CD4-positive, alpha-beta T cell (primary cell): ENCODE measurements at regions not wholly inside any gene's neighbourhood (a gene's known extent, or its start where the extent isn't known, plus 50 kb on each side); places are given as distances from the start of the nearest gene placed in this dataset.

Experiments used
- ATAC-seq: fragments of 200-7000 bp; cut with Tn5 transposase; one replicate; pipeline ENCODE4 v1.10.0; 2022; ENCODE audit warnings: mild to moderate bottlenecking; ENCODE audit not compliant: poor library complexity
- CTCF ChIA-PET: fragments of 350-600 bp; sonication (Branson Sonifier 250); formaldehyde crosslinking; loops from one replicate; lab custom pipeline; 2021; ENCODE audit warnings: antibody characterized with exemption, inconsistent platforms; lab: Charles Lee
- POLR2A ChIA-PET: fragments of 350-600 bp; sonication (Branson Sonifier 250); formaldehyde crosslinking; loops from one replicate; lab custom pipeline; 2021; ENCODE audit warnings: antibody characterized with exemption, inconsistent platforms; lab: Charles Lee
- DNase-seq, 14 experiments: peaks; one replicate each; pipeline ENCODE4 v3.0.0-alpha.2; 2013 to 2020; ENCODE audit warnings: mixed read lengths in 2 of 14
- H3K27ac ChIP-seq, 2 donors: one replicate each; pipeline versions ENCODE4 v1.5.1 to v1.7.0; 2013; ENCODE audit warnings: low read length in 2 of 2, low read depth in 1 of 2, mild to moderate bottlenecking in 1 of 2
- H3K27me3 ChIP-seq, 2 experiments: 1 replicate in 1 of 2; 2 replicates in 1 of 2; pipeline versions ENCODE4 v1.6.1 to v1.7.0; 2013; ENCODE audit warnings: low read length in 2 of 2, control low read depth in 1 of 2, mild to moderate bottlenecking in 1 of 2, moderate library complexity in 1 of 2; ENCODE audit not compliant: insufficient read depth in 2 of 2, control insufficient read depth in 1 of 2
- H3K36me3 ChIP-seq: one replicate; pipeline ENCODE4 v1.6.1; 2013; ENCODE audit warnings: low read length, control low read depth; ENCODE audit not compliant: insufficient read depth
- H3K4me1 ChIP-seq: one replicate; pipeline ENCODE4 v1.6.1; 2013; ENCODE audit warnings: low read length, control low read depth; ENCODE audit not compliant: insufficient read depth
- H3K4me3 ChIP-seq: one replicate; pipeline ENCODE4 v1.5.1; 2013; ENCODE audit warnings: mild to moderate bottlenecking, low read length, moderate library complexity
- H3K9me3 ChIP-seq, 2 experiments: 1 replicate in 1 of 2; 2 replicates in 1 of 2; pipeline versions ENCODE4 v1.6.1 to v1.7.0; 2013; ENCODE audit warnings: low read length in 2 of 2, mild to moderate bottlenecking in 2 of 2, control low read depth in 1 of 2, moderate library complexity in 1 of 2; ENCODE audit not compliant: control insufficient read depth in 1 of 2, insufficient read depth in 1 of 2
- H3K27ac Mint-ChIP-seq: one replicate; pipeline ENCODE4 v1.8.0; 2020; ENCODE audit warnings: mixed read lengths
- H3K27me3 Mint-ChIP-seq: one replicate; pipeline ENCODE4 v1.8.0; 2021; ENCODE audit warnings: mixed read lengths
- H3K36me3 Mint-ChIP-seq: one replicate; pipeline ENCODE4 v1.8.0; 2021; ENCODE audit warnings: low read depth, mixed read lengths
- H3K4me1 Mint-ChIP-seq: one replicate; pipeline ENCODE4 v1.8.0; 2021; ENCODE audit warnings: low read depth, mixed read lengths
- H3K4me3 Mint-ChIP-seq: one replicate; pipeline ENCODE4 v1.8.0; 2020; ENCODE audit warnings: mild to moderate bottlenecking, mixed read lengths
- H3K9me3 Mint-ChIP-seq: one replicate; pipeline ENCODE4 v1.8.0; 2020; ENCODE audit warnings: mixed read lengths
- CTCF ChIP-seq: fragments of 200-600 bp; IDR thresholded peaks from one replicate; pipeline ENCODE4 v1.8.0; 2022; ENCODE audit warnings: antibody characterized with exemption, mild to moderate bottlenecking
- intact Hi-C, 2 experiments: fragments of 100-400 bp; cut with DNase I in 1 of 2; cut with micrococcal nuclease in 1 of 2; formaldehyde crosslinking; loops; one replicate each; pipeline versions ENCODE4 v1.15.1 to v1.9.0; 2023 to 2025; cut with DNase I, micrococcal nuclease

GRCh38 chr7:115505136-115505535, 525.4 kb downstream of the TFEC start:
- Mint-ChIP-seq H3K27me3 (no peaks in the 10 kb centered on the region), H3K36me3 (no peaks in the 10 kb centered on the region), H3K9me3 (no peaks in the 10 kb centered on the region), H3K27ac (no peak overlapping the region), H3K4me3 (no peak overlapping the region), H3K4me1 (no peaks in the 10 kb centered on the region)
- Histone ChIP-seq H3K27ac (no peak overlapping the region), H3K4me3 (no peak overlapping the region), H3K9me3 (no peaks in the 10 kb centered on the region), H3K36me3 (no peaks in the 10 kb centered on the region), H3K4me1 (no peaks in the 10 kb centered on the region), H3K27me3 (no peaks in the 10 kb centered on the region)
- ATAC-seq = no peak
- ChIA-PET CTCF (interaction anchor here (0.8 kb wide), 1 partner anchor 11 kb away, joined by 3 read pairs; no protein-coding TSS in a partner anchor), POLR2A (no interaction called here)
- peak in 1 of 14 experiments; percentile 5 for DNase-seq
- intact Hi-C loops = no loop called here
- no peak for TF ChIP-seq CTCF

GRCh38 chr7:115499956-115500355, 530.6 kb downstream of the TFEC start:
- POLR2A ChIA-PET = no interaction called here
- Mint-ChIP-seq H3K4me3 (no peak overlapping the region), H3K4me1 (no peaks in the 10 kb centered on the region), H3K36me3 (no peaks in the 10 kb centered on the region), H3K27me3 (peaks cover 14% of the 10 kb centered on the region), H3K9me3 (no peaks in the 10 kb centered on the region), H3K27ac (no peak overlapping the region)
- H3K4me1 ChIP-seq = no peaks in the 10 kb centered on the region
- no peaks in the 10 kb centered on the region for H3K36me3 ChIP-seq
- no peaks in the 10 kb centered on the region for H3K9me3 ChIP-seq
- H3K4me3 ChIP-seq = no peak overlapping the region
- CTCF ChIA-PET = no interaction called here
- ATAC-seq = no peak
- no peak for TF ChIP-seq CTCF
- no peak for DNase-seq
- H3K27ac ChIP-seq = no peak overlapping the region
- peaks cover 0 to 1% of the 10 kb centered on the region in 2 experiments for H3K27me3 ChIP-seq
- intact Hi-C loops = no loop called here

GRCh38 chr7:115496006-115496405, 534.6 kb downstream of the TFEC start:
- Histone ChIP-seq H3K27ac (no peak overlapping the region), H3K4me3 (no peak overlapping the region), H3K4me1 (no peaks in the 10 kb centered on the region), H3K36me3 (no peaks in the 10 kb centered on the region), H3K27me3 (peaks cover 0 to 5% of the 10 kb centered on the region in 2 experiments), H3K9me3 (no peaks in the 10 kb centered on the region)
- ChIA-PET POLR2A (no interaction called here), CTCF (no interaction called here)
- Mint-ChIP-seq H3K36me3 (no peaks in the 10 kb centered on the region), H3K4me3 (no peak overlapping the region), H3K27me3 (peaks cover 21% of the 10 kb centered on the region), H3K4me1 (no peaks in the 10 kb centered on the region), H3K9me3 (no peaks in the 10 kb centered on the region), H3K27ac (no peak overlapping the region)
- no peak for TF ChIP-seq CTCF
- DNase-seq (no peak), ATAC-seq (no peak)
- intact Hi-C loops = no loop called here
